ENCODE measurements at regions not wholly inside any gene's neighbourhood (a gene's known extent, or its start where the extent isn't known, plus 50 kb on each side); places are given as distances from the start of the nearest gene placed in this dataset.
A peak's percentile ranks its signal among the peaks of the same experiment; 100 is the strongest.

DNA sequence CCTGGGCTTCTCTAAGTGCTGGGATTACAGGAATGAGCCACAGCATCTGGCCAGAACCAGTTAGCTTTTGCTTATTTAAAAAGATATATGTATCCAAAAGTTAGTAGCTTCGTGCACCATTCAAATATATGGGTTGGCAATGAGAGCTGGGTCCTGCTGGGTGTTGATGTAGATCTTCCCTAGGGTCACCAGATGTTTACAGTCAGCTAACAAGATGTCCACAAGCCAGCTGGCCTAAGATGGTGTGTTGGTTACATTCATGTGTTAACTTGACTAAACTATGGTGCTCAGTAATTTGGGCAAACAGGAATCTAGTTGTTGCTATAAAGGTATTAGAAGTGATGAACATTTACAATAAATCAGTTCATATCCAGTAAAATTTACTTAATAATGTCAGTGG is 948.6 kb upstream of the EDIL3 start:
- Histone ChIP-seq H3K4me1 (ENCODE audit: low read depth) (no peaks in the 10 kb centered on the region), H3K36me3 (no peaks in the 10 kb centered on the region), H3K9me3 (ENCODE audit: low read depth) (no peaks in the 10 kb centered on the region), H3K4me3 (no peak overlapping the region), H3K27ac (no peak overlapping the region), H3K27me3 (no peaks in the 10 kb centered on the region)
- TF ChIP-seq CTCF (IDR thresholded peaks at IDR 0.05; ENCODE audit: low read depth, low read length), result no peak
- no peak for DNase-seq (ENCODE audit: low read depth in 1 of 2, low spot score in 1 of 2)

DNA sequence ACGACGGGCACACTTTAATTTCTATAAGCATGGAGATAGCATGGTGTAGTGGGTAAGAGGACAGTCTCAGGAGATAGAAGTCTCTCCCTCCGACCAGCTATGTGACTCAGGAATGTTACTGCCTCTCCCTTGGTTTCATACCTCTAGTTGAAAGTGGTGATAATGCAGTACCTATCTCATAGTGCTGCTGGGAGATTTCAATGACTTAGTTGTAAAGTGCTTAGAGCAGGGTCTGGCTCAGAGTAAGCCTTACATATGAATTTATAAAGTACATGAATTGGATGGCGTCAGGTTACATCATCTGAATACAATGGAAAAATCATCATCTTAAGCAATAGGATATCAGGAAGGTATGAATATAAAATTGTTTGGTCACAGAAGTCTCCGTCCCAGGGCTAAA is 952.8 kb upstream of the EDIL3 start:
- Histone ChIP-seq H3K27me3 (no peaks in the 10 kb centered on the region), H3K27ac (no peak overlapping the region), H3K4me3 (no peak overlapping the region), H3K9me3 (ENCODE audit: low read depth) (no peaks in the 10 kb centered on the region), H3K36me3 (no peaks in the 10 kb centered on the region), H3K4me1 (ENCODE audit: low read depth) (no peaks in the 10 kb centered on the region)
- TF ChIP-seq CTCF (IDR thresholded peaks at IDR 0.05; ENCODE audit: low read depth, low read length), result no peak
- no peak for DNase-seq (ENCODE audit: low read depth in 1 of 2, low spot score in 1 of 2)

DNA sequence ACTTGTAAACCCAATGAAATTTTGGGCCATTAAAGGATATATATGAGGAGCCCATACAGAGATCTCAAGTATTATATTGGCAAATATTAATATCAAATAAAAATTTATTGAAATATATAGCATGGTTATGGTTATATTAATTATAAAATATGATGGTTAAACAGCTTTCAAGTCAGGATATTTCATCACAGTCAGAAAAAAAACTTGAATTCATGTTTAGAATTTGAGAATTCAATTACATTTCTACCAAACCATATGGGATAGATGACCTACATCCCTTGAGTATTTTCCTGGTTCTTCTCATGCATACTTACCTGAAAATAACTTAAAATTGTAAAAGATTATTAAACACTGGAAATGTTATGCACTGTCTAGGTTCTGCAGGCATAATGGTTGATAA is 956.1 kb upstream of the EDIL3 start:
- TF ChIP-seq CTCF (IDR thresholded peaks at IDR 0.05; ENCODE audit: low read depth, low read length), result no peak
- Histone ChIP-seq H3K36me3 (no peaks in the 10 kb centered on the region), H3K27ac (no peak overlapping the region), H3K9me3 (ENCODE audit: low read depth) (no peaks in the 10 kb centered on the region), H3K4me1 (ENCODE audit: low read depth) (no peaks in the 10 kb centered on the region), H3K4me3 (no peak overlapping the region), H3K27me3 (no peaks in the 10 kb centered on the region)
- no peak for DNase-seq (ENCODE audit: low read depth in 1 of 2, low spot score in 1 of 2)

DNA sequence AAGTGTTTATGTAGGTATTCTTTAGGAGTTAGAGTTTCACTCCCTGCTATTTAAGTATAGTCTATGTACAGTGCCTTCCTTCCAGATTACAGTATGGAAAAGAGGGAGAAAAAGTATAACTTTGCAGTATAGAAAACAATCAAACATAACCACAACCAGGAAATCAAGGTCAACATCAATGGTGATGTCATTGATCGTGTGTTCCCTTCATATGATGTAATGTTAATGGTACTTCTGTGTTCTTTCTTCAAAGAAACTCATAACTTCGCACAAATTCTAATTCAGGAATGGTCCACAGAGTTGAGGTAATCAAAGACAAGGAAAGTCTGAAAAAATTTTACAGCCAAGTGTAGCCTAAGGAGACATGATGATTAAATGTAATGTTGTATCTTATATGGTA is 961.1 kb upstream of the EDIL3 start:
- H3K4me1 ChIP-seq (ENCODE audit: low read depth), result no peaks in the 10 kb centered on the region
- no peaks in the 10 kb centered on the region for H3K36me3 ChIP-seq
- H3K4me3 ChIP-seq, result no peak overlapping the region
- no peak for TF ChIP-seq CTCF (IDR thresholded peaks at IDR 0.05; ENCODE audit: low read depth, low read length)
- H3K27ac ChIP-seq, result no peak overlapping the region
- H3K9me3 ChIP-seq (ENCODE audit: low read depth), result peaks cover 3% of the 10 kb centered on the region
- no peak for DNase-seq (ENCODE audit: low read depth in 1 of 2, low spot score in 1 of 2)
- H3K27me3 ChIP-seq, result no peaks in the 10 kb centered on the region

- H3K4me3 ChIP-seq, result no peak overlapping the region
- H3K4me1 ChIP-seq (ENCODE audit: low read depth), result no peaks in the 10 kb centered on the region
- no peaks in the 10 kb centered on the region for H3K9me3 ChIP-seq (ENCODE audit: low read depth)
- H3K27ac ChIP-seq, result no peak overlapping the region
- no peak for TF ChIP-seq CTCF (IDR thresholded peaks at IDR 0.05; ENCODE audit: low read depth, low read length)
- no peaks in the 10 kb centered on the region for H3K27me3 ChIP-seq
- H3K36me3 ChIP-seq, result no peaks in the 10 kb centered on the region
- DNase-seq (ENCODE audit: low read depth in 1 of 2, low spot score in 1 of 2), result no peak
Measured at GRCh38 chr5:85357309-85357708, 972.6 kb upstream of the EDIL3 start.

GRCh38 chr5:85375525-85375924 is 990.8 kb upstream of the EDIL3 start:
- TF ChIP-seq CTCF (IDR thresholded peaks at IDR 0.05; ENCODE audit: low read depth, low read length), result no peak
- no peak overlapping the region for H3K4me3 ChIP-seq
- H3K27ac ChIP-seq, result no peak overlapping the region
- H3K36me3 ChIP-seq, result no peaks in the 10 kb centered on the region
- no peaks in the 10 kb centered on the region for H3K9me3 ChIP-seq (ENCODE audit: low read depth)
- no peaks in the 10 kb centered on the region for H3K4me1 ChIP-seq (ENCODE audit: low read depth)
- no peaks in the 10 kb centered on the region for H3K27me3 ChIP-seq
- DNase-seq (ENCODE audit: low read depth in 1 of 2, low spot score in 1 of 2), result peak in 1 of 2 donors; percentile 1

Measured in cardiac muscle cell (in vitro differentiated cells and primary cell).